GM18861 (cell line): ENCODE measurements at regions not wholly inside any gene's neighbourhood (a gene's known extent, or its start where the extent isn't known, plus 50 kb on each side); places are given as distances from the start of the nearest gene placed in this dataset.
"Not testable (repeated sequence)": the region's sequence is repeated elsewhere in the genome, so short reads cannot be mapped to it uniquely, and the experiment has no call there.

Experiments used
- ATAC-seq: cut with Tn5 transposase; IDR thresholded peaks from one replicate; pipeline ENCODE4 v1.9.1; 2021; ENCODE audit not compliant: unreplicated experiment

GRCh38 chr11:106482917-106483785, 405.7 kb downstream of the AASDHPPT start:
- no peak for ATAC-seq

- no peak for ATAC-seq
Measured at GRCh38 chr11:106491751-106492150, 414.3 kb downstream of the AASDHPPT start.

- ATAC-seq, result no peak
Measured at GRCh38 chr11:106493751-106494150, 416.3 kb downstream of the AASDHPPT start.

GRCh38 chr11:106495046-106495445, 417.6 kb downstream of the AASDHPPT start:
- no peak for ATAC-seq

GRCh38 chr11:106496677-106497076, 419.2 kb downstream of the AASDHPPT start:
- no peak for ATAC-seq

GRCh38 chr11:106497321-106497720, 419.9 kb downstream of the AASDHPPT start:
- no peak for ATAC-seq

- no peak for ATAC-seq
Measured at GRCh38 chr11:106497822-106498221, 420.4 kb downstream of the AASDHPPT start.

GRCh38 chr11:106503901-106504300, 426.4 kb downstream of the AASDHPPT start:
- ATAC-seq, result no peak

- ATAC-seq, result no peak
Measured at GRCh38 chr11:106507645-106508306, 430.3 kb downstream of the AASDHPPT start.

- ATAC-seq, result no peak
Measured at GRCh38 chr11:106514706-106515105, 437.2 kb downstream of the AASDHPPT start.

- no peak for ATAC-seq
Measured at GRCh38 chr11:106517426-106517825, 440.0 kb downstream of the AASDHPPT start.

- ATAC-seq, result no peak
Measured at GRCh38 chr11:106520146-106520912, 442.9 kb downstream of the AASDHPPT start.

GRCh38 chr11:106520920-106521319, 443.5 kb downstream of the AASDHPPT start:
- no peak for ATAC-seq

- no peak for ATAC-seq
Measured at GRCh38 chr11:106523171-106523570, 445.7 kb downstream of the AASDHPPT start.

GRCh38 chr11:106523921-106524320, 446.5 kb downstream of the AASDHPPT start:
- ATAC-seq, result no peak

GRCh38 chr11:106524436-106524835, 447.0 kb downstream of the AASDHPPT start:
- no peak for ATAC-seq

GRCh38 chr11:106531648-106532047, 454.2 kb downstream of the AASDHPPT start:
- not testable (repeated sequence) for ATAC-seq

- ATAC-seq, result no peak
Measured at GRCh38 chr11:106533046-106533445, 455.6 kb downstream of the AASDHPPT start.

GRCh38 chr11:106540001-106540400, 462.5 kb downstream of the AASDHPPT start:
- no peak for ATAC-seq

- no peak for ATAC-seq
Measured at GRCh38 chr11:106548406-106548805, 469.9 kb downstream of the GUCY1A2 start.
